Naive thymus-derived CD8-positive, alpha-beta T cell (primary cell): ENCODE measurements at regions not wholly inside any gene's neighbourhood (a gene's known extent, or its start where the extent isn't known, plus 50 kb on each side); places are given as distances from the start of the nearest gene placed in this dataset.

Experiments used
- ATAC-seq, 2 donors: fragments of 150-1000 bp; cut with Tn5 transposase in 1 of 2; sonication (Bioruptor Pico), chemical (Tn5 transposase) in 1 of 2; 1 replicate in 1 of 2; 2 replicates in 1 of 2; pipeline ENCODE4 v1.10.0; 2021; ENCODE audit warnings: mild to moderate bottlenecking in 2 of 2, moderate library complexity in 2 of 2
- POLR2A ChIA-PET: fragments of 350-600 bp; sonication (Branson Sonifier 250); formaldehyde crosslinking; loops from one replicate; lab custom pipeline; 2021; ENCODE audit warnings: antibody characterized with exemption; lab: Charles Lee
- DNase-seq, 10 donors: peaks; one replicate each; pipeline versions ENCODE4 v3.0.0 to v3.0.0-alpha.2; 2020 to 2022
- H3K27ac Mint-ChIP-seq, 10 donors: one replicate each; pipeline ENCODE4 v1.8.0; 2020 to 2022; ENCODE audit warnings: mild to moderate bottlenecking in 10 of 10, mixed read lengths in 10 of 10, moderate library complexity in 4 of 10, inconsistent platforms in 1 of 10
- H3K27me3 Mint-ChIP-seq, 5 donors: one replicate each; pipeline ENCODE4 v1.8.0; 2021 to 2022; ENCODE audit warnings: mixed read lengths in 5 of 5
- H3K36me3 Mint-ChIP-seq, 3 donors: one replicate each; pipeline ENCODE4 v1.8.0; 2020 to 2022; ENCODE audit warnings: mixed read lengths in 3 of 3, mild to moderate bottlenecking in 2 of 3, inconsistent platforms in 1 of 3
- H3K4me1 Mint-ChIP-seq, 4 donors: one replicate each; pipeline ENCODE4 v1.8.0; 2021 to 2022; ENCODE audit warnings: mixed read lengths in 4 of 4
- H3K4me3 Mint-ChIP-seq, 10 donors: one replicate each; pipeline ENCODE4 v1.8.0; 2020 to 2022; ENCODE audit warnings: mild to moderate bottlenecking in 10 of 10, mixed read lengths in 10 of 10, moderate library complexity in 6 of 10, inconsistent platforms in 1 of 10
- H3K9me3 Mint-ChIP-seq, 9 donors: one replicate each; pipeline ENCODE4 v1.8.0; 2020 to 2022; ENCODE audit warnings: mixed read lengths in 9 of 9, mild to moderate bottlenecking in 3 of 9, inconsistent platforms in 1 of 9, moderate library complexity in 1 of 9

DNA sequence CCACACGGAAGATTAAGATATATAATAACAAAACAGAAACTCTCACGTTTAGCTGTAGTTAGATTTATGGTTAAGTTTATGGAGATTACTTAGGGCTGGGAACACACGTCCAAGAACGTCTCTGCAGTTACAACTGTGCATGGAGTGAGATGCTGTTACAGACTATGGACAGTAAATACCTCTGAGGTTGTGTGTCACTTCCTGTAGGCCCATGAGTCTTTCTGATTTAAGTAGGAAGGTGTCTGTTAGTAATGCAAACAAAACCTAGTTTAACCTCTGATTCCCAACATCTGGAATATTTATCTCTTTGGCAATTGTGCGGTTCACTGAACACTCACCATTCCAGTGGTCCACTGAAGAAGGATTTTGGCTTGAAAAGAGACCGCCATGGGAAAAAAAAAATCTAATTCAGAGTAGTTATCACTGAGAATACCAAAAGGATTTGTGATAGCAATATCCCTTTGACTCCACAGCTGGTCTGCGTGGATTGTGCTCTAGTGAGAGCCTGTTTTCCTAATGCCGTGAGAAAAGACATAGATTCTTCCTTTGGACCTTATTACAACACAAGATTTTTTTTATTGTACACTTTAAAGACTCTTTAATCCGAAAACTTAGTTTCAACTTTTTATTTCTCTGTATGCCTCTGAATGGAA lies 478.2 kb upstream of the CITED2 start:
- Mint-ChIP-seq H3K9me3 (peaks cover 0 to 12% (median 2%) of the 10 kb centered on the region in 9 donors), H3K27ac (no peak overlapping the region), H3K4me1 (no peaks in the 10 kb centered on the region), H3K4me3 (no peak overlapping the region), H3K36me3 (peaks cover 0 to 4% (median 0%) of the 10 kb centered on the region in 3 donors), H3K27me3 (peaks cover 0 to 3% (median 2%) of the 10 kb centered on the region in 5 donors)
- POLR2A ChIA-PET = no interaction called here
- ATAC-seq (no peak), DNase-seq (no peak)

DNA sequence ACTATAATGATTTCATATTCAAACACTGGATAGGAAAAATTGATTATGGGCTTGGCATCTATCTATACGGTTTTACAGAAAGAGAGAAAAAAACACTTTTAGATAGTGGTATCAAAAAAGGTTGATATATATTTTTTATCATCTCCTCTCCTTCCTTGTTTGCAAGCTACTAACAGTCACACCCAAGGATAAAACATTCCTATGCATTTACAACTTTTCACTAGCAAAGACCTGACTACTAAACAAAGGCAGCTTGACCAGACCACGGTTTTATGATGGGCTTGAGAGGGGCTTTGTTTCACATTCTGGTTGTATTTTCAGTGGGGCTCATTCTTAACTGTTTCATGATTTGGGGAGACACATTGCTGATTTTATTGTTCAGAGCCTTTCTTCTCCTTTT lies 477.6 kb upstream of the CITED2 start:
- Mint-ChIP-seq H3K27ac (no peak overlapping the region), H3K36me3 (peaks cover 0 to 4% (median 0%) of the 10 kb centered on the region in 3 donors), H3K9me3 (peaks cover 0 to 12% (median 2%) of the 10 kb centered on the region in 9 donors), H3K4me3 (no peak overlapping the region), H3K27me3 (peaks cover 0 to 3% (median 2%) of the 10 kb centered on the region in 5 donors), H3K4me1 (no peaks in the 10 kb centered on the region)
- ATAC-seq (no peak), DNase-seq (no peak)
- POLR2A ChIA-PET = no interaction called here

DNA sequence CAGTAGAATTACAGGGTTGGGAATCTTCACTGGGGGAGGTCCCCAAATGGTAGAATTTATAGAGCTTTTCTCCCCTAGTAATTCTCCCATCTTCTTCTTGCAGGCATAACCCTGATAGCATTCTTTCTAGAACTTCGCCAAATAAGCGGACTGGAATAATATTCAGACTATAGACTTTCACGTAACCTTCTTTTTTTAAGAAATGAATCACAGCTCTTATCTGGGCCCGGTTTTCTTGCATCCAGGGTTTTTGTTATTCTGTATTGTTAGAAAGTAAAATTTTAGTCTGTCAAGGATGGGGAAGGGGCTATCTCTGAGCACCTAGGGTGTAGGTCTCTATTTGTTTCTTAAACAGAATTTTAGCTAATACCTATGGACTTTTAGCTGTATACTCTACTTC lies 476.8 kb upstream of the CITED2 start:
- H3K36me3 Mint-ChIP-seq = peaks cover 0 to 4% (median 0%) of the 10 kb centered on the region in 3 donors
- H3K4me1 Mint-ChIP-seq = peaks cover 0 to 5% (median 0%) of the 10 kb centered on the region in 4 donors
- POLR2A ChIA-PET = no interaction called here

DNA sequence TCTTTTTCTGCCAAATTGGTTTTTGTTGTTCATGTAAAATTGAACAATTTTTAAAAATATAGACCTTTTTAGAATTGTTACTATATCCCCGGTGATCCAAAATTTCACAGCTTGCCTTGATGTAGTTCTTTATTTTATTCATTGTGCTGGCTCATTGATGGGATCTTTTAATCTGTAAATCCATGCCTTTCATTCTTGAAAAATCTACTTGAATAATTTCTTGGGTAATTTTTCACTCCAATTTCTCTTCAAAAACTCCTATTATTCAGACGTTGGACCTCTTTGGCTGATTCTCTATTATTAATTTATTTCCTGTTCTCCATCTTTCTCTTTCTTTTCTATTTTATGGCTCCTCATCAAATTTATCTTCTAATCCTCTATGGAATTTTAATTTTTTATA lies 476.1 kb upstream of the CITED2 start:
- Mint-ChIP-seq H3K4me1 (peaks cover 0 to 5% (median 0%) of the 10 kb centered on the region in 4 donors), H3K36me3 (peaks cover 0 to 4% (median 0%) of the 10 kb centered on the region in 3 donors), H3K9me3 (peaks cover 0 to 12% (median 2%) of the 10 kb centered on the region in 9 donors), H3K4me3 (no peak overlapping the region), H3K27me3 (peaks cover 0 to 2% (median 1%) of the 10 kb centered on the region in 5 donors), H3K27ac (no peak overlapping the region)
- ATAC-seq = no peak
- DNase-seq = no peak
- POLR2A ChIA-PET = no interaction called here

More for the DNA sequence above, 476.8 kb upstream of the CITED2 start:
- Mint-ChIP-seq H3K27ac (no peak overlapping the region), H3K9me3 (peaks cover 0 to 12% (median 2%) of the 10 kb centered on the region in 9 donors), H3K4me3 (no peak overlapping the region), H3K27me3 (peaks cover 0 to 3% (median 2%) of the 10 kb centered on the region in 5 donors)
- DNase-seq = no peak
- no peak for ATAC-seq

DNA sequence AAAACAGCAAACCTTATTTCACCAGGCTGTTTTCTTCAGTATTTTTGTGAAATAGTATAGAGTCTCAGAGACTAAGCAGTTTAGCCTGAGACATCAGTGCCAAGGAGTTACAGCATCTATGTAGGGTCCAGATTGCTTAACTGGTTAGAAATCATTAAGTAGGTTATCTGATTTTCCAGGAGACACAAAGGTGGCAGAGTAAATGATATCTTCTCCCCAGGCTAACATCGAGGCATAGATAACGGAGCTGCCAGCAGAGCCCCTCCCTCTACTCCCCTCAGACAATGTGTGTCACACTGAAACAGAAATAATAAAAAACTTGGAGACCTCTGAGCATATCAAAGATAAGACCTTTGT lies 473.0 kb upstream of the CITED2 start:
- Mint-ChIP-seq H3K36me3 (peaks cover 0 to 4% (median 0%) of the 10 kb centered on the region in 3 donors), H3K9me3 (peaks cover 0 to 12% (median 2%) of the 10 kb centered on the region in 9 donors), H3K4me3 (no peak overlapping the region), H3K27me3 (peaks cover 0 to 8% (median 2%) of the 10 kb centered on the region in 5 donors), H3K27ac (no peak overlapping the region), H3K4me1 (peaks cover 0 to 5% (median 0%) of the 10 kb centered on the region in 4 donors)
- no peak for ATAC-seq
- DNase-seq = no peak
- POLR2A ChIA-PET = no interaction called here

DNA sequence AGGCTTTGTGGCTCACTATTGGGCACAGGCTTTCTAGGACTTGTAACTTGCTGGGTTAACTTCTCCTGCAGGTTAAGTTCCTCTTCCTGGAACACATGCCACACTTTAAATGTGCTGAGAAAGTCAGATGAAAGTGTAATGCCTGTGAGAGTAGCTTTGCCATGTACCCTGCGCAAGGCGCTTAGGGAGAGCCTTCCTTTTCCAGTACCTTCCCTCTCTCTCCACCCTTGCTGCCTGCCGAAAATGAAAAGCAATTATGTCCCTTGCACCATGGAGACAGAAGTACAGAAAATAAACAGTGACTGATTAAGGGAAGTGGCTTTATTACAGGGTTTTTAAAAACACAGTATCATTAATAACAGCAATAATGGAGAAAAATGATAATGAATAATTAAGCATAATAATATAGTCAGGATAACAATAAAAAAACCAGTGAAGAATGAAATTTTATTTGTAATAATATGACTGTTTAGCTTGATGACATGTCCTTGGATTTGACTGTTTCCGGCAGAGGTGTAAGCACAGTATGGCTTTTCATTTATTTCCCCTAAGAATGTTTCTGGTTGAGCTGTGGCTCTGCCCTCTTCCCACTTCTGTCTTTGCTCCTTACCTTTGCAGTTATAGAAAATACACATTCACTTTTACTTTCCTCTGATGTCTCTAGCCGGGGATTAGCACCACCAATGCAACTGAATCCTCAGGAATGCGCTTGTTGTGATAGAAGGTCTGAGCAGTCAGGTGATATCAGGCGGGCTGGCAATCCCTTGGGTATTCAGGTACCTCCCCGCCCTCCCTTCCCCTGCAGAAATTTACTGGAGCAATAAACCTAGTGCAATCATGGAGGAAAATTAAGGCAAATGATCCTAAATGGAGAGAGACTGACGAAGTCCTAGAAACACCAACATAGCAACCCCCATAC lies 472.3 kb upstream of the CITED2 start:
- Mint-ChIP-seq H3K36me3 (peaks cover 0 to 4% (median 0%) of the 10 kb centered on the region in 3 donors), H3K4me1 (peaks cover 0 to 7% (median 0%) of the 10 kb centered on the region in 4 donors), H3K27ac (no peak overlapping the region), H3K4me3 (no peak overlapping the region), H3K27me3 (peaks cover 0 to 11% (median 2%) of the 10 kb centered on the region in 5 donors), H3K9me3 (peaks cover 0 to 12% (median 2%) of the 10 kb centered on the region in 9 donors)
- ATAC-seq (no peak), DNase-seq (no peak)
- POLR2A ChIA-PET = no interaction called here

DNA sequence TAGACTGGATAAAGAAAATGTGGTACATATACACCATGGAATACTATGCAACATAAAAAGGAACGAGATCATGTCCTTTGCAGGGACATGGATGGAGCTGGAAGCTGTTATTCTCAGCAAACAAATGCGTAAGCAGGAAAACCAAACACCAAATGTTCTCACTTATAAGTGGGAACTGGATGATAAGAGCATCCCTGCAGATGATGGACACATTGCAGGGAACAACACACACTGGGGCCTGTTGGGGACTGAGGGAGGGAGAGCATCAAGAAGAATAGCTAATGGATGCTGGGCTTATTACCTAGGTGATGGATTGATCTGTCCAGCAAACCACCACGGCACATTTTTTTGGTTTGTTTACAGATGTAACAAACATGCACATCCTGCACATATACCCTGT lies 470.5 kb upstream of the CITED2 start:
- Mint-ChIP-seq H3K36me3 (no peaks in the 10 kb centered on the region), H3K4me3 (no peak overlapping the region), H3K9me3 (no peaks in the 10 kb centered on the region), H3K4me1 (peaks cover 0 to 14% (median 0%) of the 10 kb centered on the region in 4 donors), H3K27me3 (peaks cover 0 to 12% (median 2%) of the 10 kb centered on the region in 5 donors), H3K27ac (no peak overlapping the region)
- no peak for ATAC-seq
- POLR2A ChIA-PET = no interaction called here
- DNase-seq = no peak

DNA sequence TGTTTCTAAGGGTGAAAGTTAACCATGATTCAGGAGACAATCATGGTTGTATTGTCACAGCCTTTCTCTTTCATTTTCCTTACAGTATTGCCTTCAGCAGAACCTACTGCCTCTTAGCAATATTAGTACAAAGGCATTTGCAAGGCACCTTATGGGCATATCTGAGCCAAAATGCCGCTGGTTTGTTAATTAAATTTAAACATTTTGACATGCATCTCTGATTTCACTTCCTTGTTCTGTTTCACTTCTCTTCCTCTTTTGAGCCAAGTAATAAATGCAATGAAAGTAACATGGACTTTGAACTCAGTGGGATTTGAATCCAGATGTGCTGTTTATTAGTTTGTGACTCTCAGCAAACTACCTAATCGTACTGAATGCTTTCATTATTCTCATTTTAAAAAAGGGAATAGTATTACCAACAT lies 467.4 kb upstream of the CITED2 start:
- Mint-ChIP-seq H3K27me3 (peaks cover 0 to 12% (median 0%) of the 10 kb centered on the region in 5 donors), H3K4me3 (no peak overlapping the region), H3K9me3 (peaks cover 0 to 9% (median 0%) of the 10 kb centered on the region in 9 donors), H3K27ac (no peak overlapping the region), H3K36me3 (no peaks in the 10 kb centered on the region), H3K4me1 (peaks cover 0 to 16% (median 0%) of the 10 kb centered on the region in 4 donors)
- POLR2A ChIA-PET = no interaction called here
- ATAC-seq = no peak
- DNase-seq = peak in 1 of 10 donors; percentile 1

DNA sequence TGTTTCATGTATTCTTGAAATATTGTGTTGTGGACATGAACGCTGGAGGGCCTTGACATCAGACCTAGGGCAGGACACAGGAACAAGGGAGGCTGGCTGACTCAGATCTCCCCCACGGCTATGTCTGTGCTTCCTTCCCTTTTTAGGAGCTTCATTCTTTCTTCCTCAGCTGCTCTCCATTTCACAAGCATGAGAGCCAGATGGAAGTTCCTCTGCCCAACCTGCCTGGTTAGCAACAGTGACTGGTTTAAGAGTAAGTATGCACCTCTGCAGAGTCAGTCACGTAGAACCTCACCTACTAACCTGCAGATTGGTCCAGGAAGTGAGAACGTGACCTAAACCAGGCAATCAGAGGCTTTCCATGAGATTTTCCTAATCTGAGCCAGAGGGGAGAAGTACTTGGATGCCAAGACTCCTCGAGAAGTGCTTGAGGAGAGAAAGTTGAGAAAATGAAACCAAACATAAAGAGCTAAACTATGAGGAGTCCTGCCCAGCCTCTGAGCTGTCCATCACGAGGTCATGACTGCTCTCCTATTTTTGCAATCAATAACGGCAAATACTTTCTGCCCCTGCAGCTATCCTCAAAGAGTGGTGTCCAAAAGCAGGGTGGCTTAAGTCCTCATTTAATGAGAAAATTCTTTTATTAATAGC lies 465.2 kb upstream of the CITED2 start:
- H3K36me3 Mint-ChIP-seq = no peaks in the 10 kb centered on the region
- DNase-seq = no peak

DNA sequence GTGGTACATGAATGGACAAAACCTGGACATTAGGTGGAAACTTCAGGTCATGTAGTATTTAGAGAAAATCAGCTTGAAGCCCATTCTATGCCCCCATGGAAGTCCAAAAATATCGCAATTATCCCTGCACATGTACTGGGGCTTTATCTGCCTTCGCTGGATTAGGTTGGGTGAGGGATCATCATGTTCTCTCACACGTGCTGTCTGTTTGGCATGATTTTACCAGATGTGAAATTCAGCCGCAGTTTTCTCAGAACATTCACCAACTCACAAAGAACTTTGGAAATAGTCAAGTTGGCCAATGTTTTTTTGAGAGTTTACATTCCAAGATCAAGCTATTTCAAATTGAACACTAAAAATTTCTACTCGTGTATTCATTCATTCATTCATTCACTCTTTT lies 459.8 kb upstream of the CITED2 start:
- peaks cover 2 to 23% (median 6%) of the 10 kb centered on the region in 5 donors for H3K27me3 Mint-ChIP-seq
- no peak overlapping the region for H3K4me3 Mint-ChIP-seq
- ATAC-seq = no peak
- POLR2A ChIA-PET = no interaction called here
- no peak overlapping the region for H3K27ac Mint-ChIP-seq
- peaks cover 0 to 9% (median 0%) of the 10 kb centered on the region in 9 donors for H3K9me3 Mint-ChIP-seq
- no peaks in the 10 kb centered on the region for H3K36me3 Mint-ChIP-seq
- DNase-seq = no peak
- no peaks in the 10 kb centered on the region for H3K4me1 Mint-ChIP-seq

More for the DNA sequence above, 465.2 kb upstream of the CITED2 start:
- ATAC-seq = no peak
- H3K27me3 Mint-ChIP-seq = peaks cover 0 to 12% (median 2%) of the 10 kb centered on the region in 5 donors
- H3K27ac Mint-ChIP-seq = no peak overlapping the region
- POLR2A ChIA-PET = no interaction called here
- H3K4me1 Mint-ChIP-seq = peaks cover 0 to 13% (median 0%) of the 10 kb centered on the region in 4 donors
- H3K9me3 Mint-ChIP-seq = peaks cover 0 to 9% (median 0%) of the 10 kb centered on the region in 9 donors
- peak overlapping the region in 1 of 10 donors; percentile 8 for H3K4me3 Mint-ChIP-seq

DNA sequence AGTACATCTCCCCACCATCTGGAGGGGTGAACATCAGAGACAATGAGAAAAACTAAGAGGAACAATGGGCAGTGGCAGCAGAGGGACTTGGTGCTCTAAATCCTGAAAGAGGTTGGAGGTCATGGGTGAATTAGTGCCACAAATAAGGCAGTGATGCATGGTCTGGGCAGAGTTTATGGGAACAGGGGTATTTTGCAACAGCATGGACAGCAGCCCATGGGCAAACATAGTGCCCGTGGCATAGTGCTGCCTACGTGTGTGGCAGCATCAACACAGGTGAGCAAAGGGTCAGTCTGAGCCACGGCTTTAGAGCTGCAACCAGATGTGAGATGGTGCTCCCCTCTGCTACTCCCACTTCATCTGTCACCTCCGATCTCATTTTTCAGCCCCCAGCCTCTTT lies 459.1 kb upstream of the CITED2 start:
- Mint-ChIP-seq H3K36me3 (no peaks in the 10 kb centered on the region), H3K27ac (no peak overlapping the region), H3K4me3 (no peak overlapping the region), H3K4me1 (no peaks in the 10 kb centered on the region), H3K27me3 (peaks cover 2 to 23% (median 7%) of the 10 kb centered on the region in 5 donors), H3K9me3 (peaks cover 0 to 5% (median 0%) of the 10 kb centered on the region in 9 donors)
- DNase-seq (no peak), ATAC-seq (no peak)
- POLR2A ChIA-PET = no interaction called here

DNA sequence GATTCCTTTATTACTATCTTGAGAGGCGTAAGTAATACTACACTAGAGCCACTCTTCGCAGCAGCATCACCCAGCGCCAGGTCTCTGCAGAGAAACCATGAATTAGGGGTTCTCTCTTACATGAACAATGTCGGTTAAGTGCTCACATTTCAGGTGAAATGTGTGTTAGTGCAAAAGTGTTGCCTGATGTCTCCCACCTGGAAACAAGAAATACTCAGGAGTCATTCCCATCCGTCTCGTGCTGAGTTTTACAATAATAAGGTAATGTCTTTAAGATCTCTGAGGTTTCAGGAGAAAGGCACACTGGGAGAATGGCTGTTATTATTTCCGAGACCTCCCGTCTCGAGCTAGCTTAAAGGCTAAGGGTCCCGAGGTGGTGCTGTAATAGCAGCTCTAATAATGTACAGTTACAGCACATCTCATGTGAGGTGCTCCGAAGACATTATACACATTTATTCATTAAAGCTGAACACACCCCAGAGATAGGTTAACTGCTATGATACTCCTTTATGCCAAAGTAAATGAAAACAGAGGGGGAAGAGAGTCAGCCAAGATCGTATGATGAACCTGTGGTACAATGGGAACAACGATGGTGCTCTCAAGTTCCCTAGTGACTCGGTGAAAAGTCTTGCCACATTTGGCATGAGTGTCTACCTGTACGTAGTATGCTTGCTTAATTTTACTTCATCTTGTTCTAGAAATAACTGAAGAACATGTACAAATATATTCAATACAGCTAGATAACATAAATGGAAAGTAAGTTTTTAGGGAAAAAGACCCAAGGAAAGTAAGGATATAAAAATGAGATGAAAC lies 458.3 kb upstream of the CITED2 start:
- DNase-seq (no peak), ATAC-seq (no peak)
- H3K27me3 Mint-ChIP-seq = peaks cover 2 to 23% (median 10%) of the 10 kb centered on the region in 5 donors
- H3K4me3 Mint-ChIP-seq = no peak overlapping the region
- no peaks in the 10 kb centered on the region for H3K36me3 Mint-ChIP-seq
- H3K4me1 Mint-ChIP-seq = no peaks in the 10 kb centered on the region
- no peak overlapping the region for H3K27ac Mint-ChIP-seq
- no peaks in the 10 kb centered on the region for H3K9me3 Mint-ChIP-seq
- POLR2A ChIA-PET = no interaction called here
